PFSK-1 (cell line): ENCODE measurements at regions not wholly inside any gene's neighbourhood (a gene's known extent, or its start where the extent isn't known, plus 50 kb on each side); places are given as distances from the start of the nearest gene placed in this dataset.

Experiments
- POLR2AphosphoS5 ChIP-seq: IDR thresholded peaks from 2 replicates; pipeline ENCODE4 v1.6.1; 2012; ENCODE audit warnings: low read depth, mild to moderate bottlenecking, control low read depth, low read length, moderate library complexity
- SIN3A ChIP-seq: IDR thresholded peaks from 2 replicates; pipeline ENCODE4 v1.6.1; 2012; ENCODE audit warnings: mild to moderate bottlenecking, low read length, moderate library complexity, borderline replicate concordance; ENCODE audit not compliant: insufficient read depth
- TAF1 ChIP-seq: IDR thresholded peaks from 2 replicates; pipeline ENCODE4 v1.6.1; 2012; ENCODE audit warnings: low read length, control low read depth, borderline replicate concordance; ENCODE audit not compliant: insufficient read depth

GRCh38 chr13:67292886-67293285 is 62.8 kb upstream of the PCDH9 start:
- no peak for TF ChIP-seq POLR2AphosphoS5
- TF ChIP-seq SIN3A, result no peak
- no peak for TF ChIP-seq TAF1
